ENCODE measurements at regions not wholly inside any gene's neighbourhood (a gene's known extent, or its start where the extent isn't known, plus 50 kb on each side); places are given as distances from the start of the nearest gene placed in this dataset.
A peak's percentile ranks its signal among the peaks of the same experiment; 100 is the strongest.

GRCh38 chr20:3325864-3326263 is 81.6 kb downstream of the DNAAF9 start:
- no peaks in the 10 kb centered on the region for H3K9me3 Mint-ChIP-seq
- ChIA-PET CTCF (interaction anchor here (0.6 to 1.0 kb wide), 3 partner anchors 137 to 446 kb away, joined by 3 read pairs; no protein-coding TSS in a partner anchor), POLR2A (interaction anchor here (0.6 kb wide), 1 partner anchor 130 kb away, joined by 3 read pairs; no protein-coding TSS in a partner anchor)
- no peaks in the 10 kb centered on the region for H3K36me3 Mint-ChIP-seq (ENCODE audit: low read depth)
- DNase-seq = no peak
- H3K27me3 Mint-ChIP-seq = no peaks in the 10 kb centered on the region
- H3K4me3 Mint-ChIP-seq = no peak overlapping the region
- H3K27ac Mint-ChIP-seq = no peak overlapping the region
- H3K4me1 Mint-ChIP-seq = peaks cover 37% of the 10 kb centered on the region

GRCh38 chr20:3323398-3323797 is 84.1 kb downstream of the DNAAF9 start:
- POLR2A ChIA-PET = no interaction called here
- Mint-ChIP-seq H3K27me3 (no peaks in the 10 kb centered on the region), H3K4me3 (no peak overlapping the region), H3K27ac (peak overlapping the region; percentile 50), H3K36me3 (ENCODE audit: low read depth) (no peaks in the 10 kb centered on the region), H3K9me3 (no peaks in the 10 kb centered on the region), H3K4me1 (peaks cover 19% of the 10 kb centered on the region)
- DNase-seq = no peak
- CTCF ChIA-PET = no interaction called here

GRCh38 chr20:3318226-3318884 is 79.4 kb upstream of the SLC4A11 start:
- no peaks in the 10 kb centered on the region for H3K36me3 Mint-ChIP-seq (ENCODE audit: low read depth)
- no peak for DNase-seq
- ChIA-PET CTCF (interaction anchor here (0.6 to 0.7 kb wide), 2 partner anchors 15 to 57 kb away, joined by 3 to 4 read pairs; no protein-coding TSS in a partner anchor), POLR2A (no interaction called here)
- H3K27ac Mint-ChIP-seq = no peak overlapping the region
- peaks cover 2% of the 10 kb centered on the region for H3K4me1 Mint-ChIP-seq
- no peaks in the 10 kb centered on the region for H3K27me3 Mint-ChIP-seq
- H3K4me3 Mint-ChIP-seq = no peak overlapping the region
- no peaks in the 10 kb centered on the region for H3K9me3 Mint-ChIP-seq

GRCh38 chr20:3316136-3316535 is 77.1 kb upstream of the SLC4A11 start:
- DNase-seq = no peak
- ChIA-PET POLR2A (no interaction called here), CTCF (interaction anchor here (0.5 to 2.5 kb wide), 9 partner anchors 10 to 344 kb away, joined by 3 to 10 read pairs (median 3); no protein-coding TSS in a partner anchor)
- Mint-ChIP-seq H3K9me3 (no peaks in the 10 kb centered on the region), H3K36me3 (ENCODE audit: low read depth) (no peaks in the 10 kb centered on the region), H3K4me3 (no peak overlapping the region), H3K4me1 (no peaks in the 10 kb centered on the region), H3K27me3 (no peaks in the 10 kb centered on the region), H3K27ac (no peak overlapping the region)

GRCh38 chr20:3315136-3315535 is 76.1 kb upstream of the SLC4A11 start:
- Mint-ChIP-seq H3K9me3 (no peaks in the 10 kb centered on the region), H3K4me3 (no peak overlapping the region), H3K4me1 (no peaks in the 10 kb centered on the region), H3K27ac (no peak overlapping the region), H3K36me3 (ENCODE audit: low read depth) (no peaks in the 10 kb centered on the region), H3K27me3 (no peaks in the 10 kb centered on the region)
- ChIA-PET CTCF (interaction anchor here (1.2 to 2.5 kb wide), 5 partner anchors 12 to 262 kb away, joined by 3 to 10 read pairs (median 4); no protein-coding TSS in a partner anchor), POLR2A (no interaction called here)
- DNase-seq = no peak

GRCh38 chr20:3314391-3314790 is 75.4 kb upstream of the SLC4A11 start:
- Mint-ChIP-seq H3K27ac (no peak overlapping the region), H3K4me1 (no peaks in the 10 kb centered on the region), H3K9me3 (no peaks in the 10 kb centered on the region), H3K4me3 (no peak overlapping the region), H3K36me3 (ENCODE audit: low read depth) (no peaks in the 10 kb centered on the region), H3K27me3 (no peaks in the 10 kb centered on the region)
- POLR2A ChIA-PET = no interaction called here
- DNase-seq = no peak
- CTCF ChIA-PET = interaction anchor here (1.2 kb wide), 2 partner anchors 11 to 28 kb away, joined by 3 to 4 read pairs; no protein-coding TSS in a partner anchor

GRCh38 chr20:3313683-3314065 is 74.7 kb upstream of the SLC4A11 start:
- H3K27me3 Mint-ChIP-seq = no peaks in the 10 kb centered on the region
- H3K4me1 Mint-ChIP-seq = no peaks in the 10 kb centered on the region
- H3K9me3 Mint-ChIP-seq = no peaks in the 10 kb centered on the region
- no peak overlapping the region for H3K4me3 Mint-ChIP-seq
- ChIA-PET CTCF (interaction anchor here (1.2 kb wide), 1 partner anchor 29 kb away, joined by 3 read pairs; no protein-coding TSS in a partner anchor), POLR2A (no interaction called here)
- H3K36me3 Mint-ChIP-seq (ENCODE audit: low read depth) = peaks cover 2% of the 10 kb centered on the region
- DNase-seq = no peak
- no peak overlapping the region for H3K27ac Mint-ChIP-seq

- Mint-ChIP-seq H3K27ac (no peak overlapping the region), H3K9me3 (no peaks in the 10 kb centered on the region), H3K4me3 (no peak overlapping the region), H3K36me3 (ENCODE audit: low read depth) (peaks cover 2% of the 10 kb centered on the region), H3K27me3 (no peaks in the 10 kb centered on the region), H3K4me1 (no peaks in the 10 kb centered on the region)
- ChIA-PET CTCF (interaction anchor here (0.6 kb wide), 3 partner anchors 124 to 1148 kb away, joined by 3 read pairs; no protein-coding TSS in a partner anchor), POLR2A (no interaction called here)
- DNase-seq = no peak
Observed at GRCh38 chr20:3312940-3313682, 74.1 kb upstream of the SLC4A11 start.

- no peak overlapping the region for H3K4me3 Mint-ChIP-seq
- H3K27me3 Mint-ChIP-seq = no peaks in the 10 kb centered on the region
- ChIA-PET CTCF (interaction anchor here (1.0 kb wide), 1 partner anchor 13 kb away, joined by 3 read pairs; no protein-coding TSS in a partner anchor), POLR2A (no interaction called here)
- DNase-seq = no peak
- no peaks in the 10 kb centered on the region for H3K4me1 Mint-ChIP-seq
- no peaks in the 10 kb centered on the region for H3K9me3 Mint-ChIP-seq
- no peak overlapping the region for H3K27ac Mint-ChIP-seq
- peaks cover 2% of the 10 kb centered on the region for H3K36me3 Mint-ChIP-seq (ENCODE audit: low read depth)
Observed at GRCh38 chr20:3311623-3312022, 72.6 kb upstream of the SLC4A11 start.

GRCh38 chr20:3309226-3309625 is 70.2 kb upstream of the SLC4A11 start:
- ChIA-PET CTCF (interaction anchor here (0.6 to 0.9 kb wide), 2 partner anchors 83 to 253 kb away, joined by 3 read pairs; no protein-coding TSS in a partner anchor), POLR2A (no interaction called here)
- Mint-ChIP-seq H3K36me3 (ENCODE audit: low read depth) (peaks cover 2% of the 10 kb centered on the region), H3K4me3 (no peak overlapping the region), H3K27ac (no peak overlapping the region), H3K4me1 (peaks cover 8% of the 10 kb centered on the region), H3K9me3 (no peaks in the 10 kb centered on the region), H3K27me3 (no peaks in the 10 kb centered on the region)
- DNase-seq = no peak

GRCh38 chr20:3307725-3308124 is 68.7 kb upstream of the SLC4A11 start:
- peaks cover 2% of the 10 kb centered on the region for H3K36me3 Mint-ChIP-seq (ENCODE audit: low read depth)
- CTCF ChIA-PET = interaction anchor here (0.8 to 1.4 kb wide), 2 partner anchors 14 to 21 kb away, joined by 3 read pairs; no protein-coding TSS in a partner anchor

GRCh38 chr20:3307078-3307477 is 68.1 kb upstream of the SLC4A11 start:
- no peak for DNase-seq
- Mint-ChIP-seq H3K9me3 (no peaks in the 10 kb centered on the region), H3K27me3 (no peaks in the 10 kb centered on the region), H3K4me3 (no peak overlapping the region), H3K4me1 (peaks cover 8% of the 10 kb centered on the region), H3K27ac (no peak overlapping the region), H3K36me3 (ENCODE audit: low read depth) (peaks cover 2% of the 10 kb centered on the region)
- CTCF ChIA-PET = interaction anchor here (0.8 to 1.4 kb wide), 2 partner anchors 15 to 20 kb away, joined by 3 read pairs; no protein-coding TSS in a partner anchor
- POLR2A ChIA-PET = no interaction called here

More at GRCh38 chr20:3307725-3308124, 68.7 kb upstream of the SLC4A11 start:
- no peak overlapping the region for H3K27ac Mint-ChIP-seq
- POLR2A ChIA-PET = no interaction called here
- no peaks in the 10 kb centered on the region for H3K27me3 Mint-ChIP-seq
- no peak overlapping the region for H3K4me3 Mint-ChIP-seq
- peaks cover 8% of the 10 kb centered on the region for H3K4me1 Mint-ChIP-seq
- no peaks in the 10 kb centered on the region for H3K9me3 Mint-ChIP-seq
- DNase-seq = no peak

- Mint-ChIP-seq H3K9me3 (no peaks in the 10 kb centered on the region), H3K36me3 (ENCODE audit: low read depth) (peaks cover 2% of the 10 kb centered on the region), H3K4me1 (peaks cover 8% of the 10 kb centered on the region), H3K4me3 (no peak overlapping the region), H3K27me3 (no peaks in the 10 kb centered on the region), H3K27ac (no peak overlapping the region)
- ChIA-PET POLR2A (interaction anchor here (0.6 kb wide), 1 partner anchor 89 kb away, joined by 3 read pairs; no protein-coding TSS in a partner anchor), CTCF (interaction anchor here (0.5 to 1.5 kb wide), 3 partner anchors 11 to 412 kb away, joined by 3 read pairs; no protein-coding TSS in a partner anchor)
- no peak for DNase-seq
Observed at GRCh38 chr20:3306068-3306467, 67.1 kb upstream of the SLC4A11 start.

All from activated CD4-positive, alpha-beta T cell treated with anti-CD3 and anti-CD28 coated beads, Interleukin-2, amount 10 ng/mL, durations not matched to agents 7 days and 5 days (primary cell).